ENCODE measurements at regions not wholly inside any gene's neighbourhood (a gene's known extent, or its start where the extent isn't known, plus 50 kb on each side); places are given as distances from the start of the nearest gene placed in this dataset.

GRCh38 chr3:157752554-157752953, 249.3 kb upstream of the VEPH1 start:
- TF ChIP-seq POLR2AphosphoS5 (IDR thresholded peaks at IDR 0.05; ENCODE audit: low read depth, low read length), result no peak
- no peak for TF ChIP-seq CTCF (IDR thresholded peaks at IDR 0.05 in 2 of 3, conservative IDR thresholded peaks at IDR 0.05 in 1 of 3; ENCODE audit: borderline replicate concordance in 1 of 3, insufficient read depth in 1 of 3, low read depth in 2 of 3, low read length in 2 of 3)
- no peak for TF ChIP-seq SRF (IDR thresholded peaks at IDR 0.05; ENCODE audit: low read depth)
- no peak for TF ChIP-seq EGR1 (IDR thresholded peaks at IDR 0.05; ENCODE audit: low read depth)
- no peak for TF ChIP-seq ZNF274 (IDR thresholded peaks at IDR 0.05; ENCODE audit: low read depth, low read length)
- no peak for TF ChIP-seq REST (IDR thresholded peaks at IDR 0.05; ENCODE audit: low read depth)
- TF ChIP-seq, protein P1, sequence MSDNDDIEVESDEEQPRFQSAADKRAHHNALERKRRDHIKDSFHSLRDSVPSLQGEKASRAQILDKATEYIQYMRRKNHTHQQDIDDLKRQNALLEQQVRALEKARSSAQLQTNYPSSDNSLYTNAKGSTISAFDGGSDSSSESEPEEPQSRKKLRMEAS (IDR thresholded peaks at IDR 0.05), result no peak
- no peak for TF ChIP-seq ATF3 (IDR thresholded peaks at IDR 0.05)
- no peak for TF ChIP-seq FOSL1 (IDR thresholded peaks at IDR 0.05; ENCODE audit: low read depth)
